ENCODE measurements at regions not wholly inside any gene's neighbourhood (a gene's known extent, or its start where the extent isn't known, plus 50 kb on each side); places are given as distances from the start of the nearest gene placed in this dataset.

DNA sequence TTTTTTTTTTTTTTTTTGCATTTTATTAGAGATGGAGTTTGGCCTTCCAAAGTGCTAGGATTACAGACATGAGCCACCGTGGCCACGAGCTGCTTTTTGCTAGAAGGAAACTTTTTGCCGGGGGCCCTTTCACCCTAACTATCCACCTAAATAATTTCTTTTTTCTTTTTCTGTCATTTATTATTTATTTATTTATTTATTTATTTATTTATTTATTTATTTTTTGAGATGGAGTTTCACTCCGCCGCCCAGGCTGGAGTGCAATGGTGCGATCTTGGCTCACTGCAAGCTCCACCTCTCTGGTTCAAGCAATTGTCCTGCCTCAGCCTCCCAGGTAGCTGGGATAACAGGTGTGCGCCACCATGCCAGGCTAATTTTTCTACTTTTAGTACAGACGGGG lies 303.9 kb downstream of the ASMT start:
- Histone ChIP-seq H3K14ac (ENCODE audit: insufficient read length) (no peak overlapping the region), H3K23me2 (ENCODE audit: low read depth, low read length) (no peaks in the 10 kb centered on the region), H3K27me3 (replicated peaks in 1 of 4; ENCODE audit: control insufficient read depth in 3 of 4, extremely low read depth in 1 of 4, insufficient read depth in 3 of 4, low read length in 3 of 4) (no peaks in the 10 kb centered on the region), H3K9ac (replicated peaks in 1 of 4; ENCODE audit: extremely low read depth in 1 of 4, low read depth in 3 of 4, low read length in 3 of 4) (no peak overlapping the region), H2AFZ (ENCODE audit: low read length) (no peak overlapping the region), H3K79me1 (ENCODE audit: low read depth, low read length) (no peaks in the 10 kb centered on the region), H3K79me2 (ENCODE audit: control insufficient read depth in 1 of 2, insufficient read depth in 2 of 2, low read length in 2 of 2) (no peaks in the 10 kb centered on the region), H3K4me2 (ENCODE audit: insufficient read depth in 1 of 2, low read depth in 2 of 2, low read length in 2 of 2) (no peak overlapping the region), H2BK12ac (ENCODE audit: low read depth, low read length) (no peak overlapping the region), H2BK120ac (replicated peaks; ENCODE audit: low read depth, low read length) (no peak overlapping the region), H4K5ac (ENCODE audit: insufficient read length, low read depth, low read length) (no peak overlapping the region), H3K18ac (ENCODE audit: extremely low read depth, low read length) (no peak overlapping the region), H3K4me1 (replicated peaks in 1 of 4; ENCODE audit: control insufficient read depth in 3 of 4, insufficient read depth in 4 of 4, low read length in 3 of 4) (peaks cover 2 to 6% (median 3%) of the 10 kb centered on the region in 4 experiments; a peak in 6 of 7 replicates), H3K9me3 (ENCODE audit: insufficient read depth in 2 of 2, low read depth in 1 of 2, low read length in 1 of 2) (no peaks in the 10 kb centered on the region), H3K56ac (replicated peaks; ENCODE audit: insufficient read length, low read depth, low read length) (no peak overlapping the region), H2BK5ac (ENCODE audit: low read depth, low read length) (no peak overlapping the region), H2BK15ac (ENCODE audit: low read length) (no peak overlapping the region), H4K20me1 (replicated peaks in 1 of 2; ENCODE audit: control insufficient read depth in 1 of 2, insufficient read depth in 2 of 2, low read length in 2 of 2) (no peaks in the 10 kb centered on the region), H3K4ac (replicated peaks; ENCODE audit: insufficient read length, low read depth, low read length) (no peak overlapping the region), H3K27ac (ENCODE audit: low read depth, low read length) (no peak overlapping the region), H3K23ac (ENCODE audit: insufficient read length) (no peak overlapping the region), H3K4me3 (ENCODE audit: extremely low read depth in 1 of 4, insufficient read depth in 2 of 4, low read depth in 3 of 4, low read length in 4 of 4) (no peak overlapping the region), H4K8ac (ENCODE audit: extremely low read depth, insufficient read depth, low read length) (no peak overlapping the region), H3K36me3 (ENCODE audit: control insufficient read depth in 2 of 4, insufficient read depth in 4 of 4, low read length in 3 of 4) (no peaks in the 10 kb centered on the region), H4K91ac (replicated peaks; ENCODE audit: insufficient read length, low read length) (no peak overlapping the region), H2AK5ac (ENCODE audit: low read depth, low read length) (no peak overlapping the region), H2BK20ac (ENCODE audit: low read length) (no peak overlapping the region)
- no peak for FAIRE-seq
- ChIA-PET CTCF (ENCODE audit: partially characterized antibody) (no interaction called here), POLR2A (ENCODE audit: partially characterized antibody) (no interaction called here)
- no peak for DNase-seq (ENCODE audit: low read depth in 1 of 2, low spot score in 2 of 2)
- 95% methylated on average over 8 of the region's 8 CpGs; no CpG with 5 or more reads in 1 of the 2 experiments for WGBS, 2 experiments (ENCODE audit: extremely low coverage in 1 of 2, insufficient coverage in 1 of 2, insufficient read length in 1 of 2, insufficient replicate concordance in 2 of 2, low coverage in 1 of 2, low lambda C conversion rate in 2 of 2, missing lambda C conversion rate in 1 of 2)
- TF ChIP-seq CHD7 (IDR thresholded peaks at IDR 0.05; ENCODE audit: insufficient replicate concordance, low read length) = no peak

All from H1 (cell line).